ENCODE measurements at regions not wholly inside any gene's neighbourhood (a gene's known extent, or its start where the extent isn't known, plus 50 kb on each side); places are given as distances from the start of the nearest gene placed in this dataset.

DNA sequence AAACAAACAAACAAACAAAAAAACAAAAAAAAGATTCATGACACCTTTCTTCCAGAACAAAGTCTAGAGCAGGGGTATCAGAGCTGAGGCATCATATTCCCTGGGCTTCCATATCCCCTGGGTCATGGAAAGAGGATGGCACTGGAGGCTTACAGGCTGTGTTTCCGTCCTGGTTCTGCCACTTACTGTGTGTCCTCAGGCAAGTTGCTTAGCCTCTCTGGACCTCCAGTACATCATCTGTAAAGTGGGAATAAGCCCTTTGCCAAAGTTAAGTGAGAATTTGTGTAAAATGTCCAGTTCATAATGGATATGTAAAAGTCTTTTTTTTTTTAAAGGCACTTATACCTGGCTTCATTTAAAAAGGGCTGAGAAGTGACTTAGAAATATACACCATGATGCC, 62.0 kb upstream of the FAM222A start:
- ChIA-PET CTCF (no interaction called here), POLR2A (no interaction called here)
- no peak overlapping the region for H3K4me2 ChIP-seq (ENCODE audit: insufficient read depth, low read length)
- H3K79me2 ChIP-seq (ENCODE audit: control insufficient read depth, insufficient read depth, low read length), result no peaks in the 10 kb centered on the region
- no peak overlapping the region for H3K9ac ChIP-seq (replicated peaks; ENCODE audit: extremely low read depth, insufficient read depth, low read length)
- no peak overlapping the region for H2AFZ ChIP-seq (ENCODE audit: low read depth, low read length)
- intact Hi-C loops (cut with micrococcal nuclease) (no loop called here), dilution Hi-C loops (cut with MboI; ENCODE audit: extremely low pct_ligation_motif_present, low sequenced_read_pairs) (no loop called here)
- no peak overlapping the region for H3K27ac ChIP-seq (ENCODE audit: insufficient read depth, low read depth, low read length)
- no peak for TF ChIP-seq FOS (IDR thresholded peaks at IDR 0.05; ENCODE audit: borderline replicate concordance, insufficient read depth, low read length)
- TF ChIP-seq, protein P1, sequence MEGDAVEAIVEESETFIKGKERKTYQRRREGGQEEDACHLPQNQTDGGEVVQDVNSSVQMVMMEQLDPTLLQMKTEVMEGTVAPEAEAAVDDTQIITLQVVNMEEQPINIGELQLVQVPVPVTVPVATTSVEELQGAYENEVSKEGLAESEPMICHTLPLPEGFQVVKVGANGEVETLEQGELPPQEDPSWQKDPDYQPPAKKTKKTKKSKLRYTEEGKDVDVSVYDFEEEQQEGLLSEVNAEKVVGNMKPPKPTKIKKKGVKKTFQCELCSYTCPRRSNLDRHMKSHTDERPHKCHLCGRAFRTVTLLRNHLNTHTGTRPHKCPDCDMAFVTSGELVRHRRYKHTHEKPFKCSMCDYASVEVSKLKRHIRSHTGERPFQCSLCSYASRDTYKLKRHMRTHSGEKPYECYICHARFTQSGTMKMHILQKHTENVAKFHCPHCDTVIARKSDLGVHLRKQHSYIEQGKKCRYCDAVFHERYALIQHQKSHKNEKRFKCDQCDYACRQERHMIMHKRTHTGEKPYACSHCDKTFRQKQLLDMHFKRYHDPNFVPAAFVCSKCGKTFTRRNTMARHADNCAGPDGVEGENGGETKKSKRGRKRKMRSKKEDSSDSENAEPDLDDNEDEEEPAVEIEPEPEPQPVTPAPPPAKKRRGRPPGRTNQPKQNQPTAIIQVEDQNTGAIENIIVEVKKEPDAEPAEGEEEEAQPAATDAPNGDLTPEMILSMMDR (IDR thresholded peaks at IDR 0.05; ENCODE audit: extremely low read depth in 1 of 2, insufficient read depth in 1 of 2, low read depth in 1 of 2, low read length in 2 of 2), result no peak
- TF ChIP-seq, protein P2, sequence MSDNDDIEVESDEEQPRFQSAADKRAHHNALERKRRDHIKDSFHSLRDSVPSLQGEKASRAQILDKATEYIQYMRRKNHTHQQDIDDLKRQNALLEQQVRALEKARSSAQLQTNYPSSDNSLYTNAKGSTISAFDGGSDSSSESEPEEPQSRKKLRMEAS (IDR thresholded peaks at IDR 0.05; ENCODE audit: insufficient read depth, insufficient read length), result no peak
- no peak for TF ChIP-seq POLR2A (IDR thresholded peaks at IDR 0.05; ENCODE audit: low read depth, low read length)
- no peak for TF ChIP-seq EZH2 (IDR thresholded peaks at IDR 0.05; ENCODE audit: borderline replicate concordance, low read depth, low read length, severe bottlenecking)
- no peak for TF ChIP-seq GATA2 (IDR thresholded peaks at IDR 0.05; ENCODE audit: insufficient read depth, insufficient read length, low read depth, low read length)
- TF ChIP-seq MYC (IDR thresholded peaks at IDR 0.05; ENCODE audit: low read depth, low read length), result no peak
- no peak for TF ChIP-seq POLR2AphosphoS5 (IDR thresholded peaks at IDR 0.05; ENCODE audit: insufficient read depth, low read depth, low read length)
- TF ChIP-seq JUN (IDR thresholded peaks at IDR 0.05; ENCODE audit: borderline replicate concordance, insufficient read depth, insufficient read length, low read depth), result no peak
- H3K4me3 ChIP-seq (replicated peaks in 1 of 3; ENCODE audit: insufficient read depth in 1 of 3, low read depth in 1 of 3, low read length in 3 of 3), result no peak overlapping the region
- FAIRE-seq (no peak), DNase-seq (ENCODE audit: low read depth, low spot score) (no peak)
- no peaks in the 10 kb centered on the region for H3K4me1 ChIP-seq (ENCODE audit: control insufficient read depth, extremely low read depth, insufficient read depth, low read length)
- H3K27me3 ChIP-seq (ENCODE audit: control insufficient read depth in 2 of 2, insufficient read depth in 2 of 2, low read length in 2 of 2), result peaks cover 2 to 4% of the 10 kb centered on the region in 2 experiments
- no TSS peak for BruUV-seq (replicated peaks)
- no peaks in the 10 kb centered on the region for H3K9me1 ChIP-seq (replicated peaks; ENCODE audit: control insufficient read depth, extremely low read depth, insufficient read depth, low read length)
- no peaks in the 10 kb centered on the region for H4K20me1 ChIP-seq (replicated peaks; ENCODE audit: control insufficient read depth, extremely low read depth, insufficient read depth, low read length)
- H3K9me3 ChIP-seq (replicated peaks; ENCODE audit: control insufficient read depth, insufficient read depth, low read length), result no peaks in the 10 kb centered on the region
- no peaks in the 10 kb centered on the region for H3K36me3 ChIP-seq (ENCODE audit: control insufficient read depth in 2 of 2, extremely low read depth in 1 of 2, insufficient read depth in 2 of 2, low read length in 2 of 2)
